Immature natural killer cell (primary cell): ENCODE measurements at regions not wholly inside any gene's neighbourhood (a gene's known extent, or its start where the extent isn't known, plus 50 kb on each side); places are given as distances from the start of the nearest gene placed in this dataset.

Experiments used
- DNase-seq, 3 donors: peaks; one replicate each; pipeline ENCODE4 v3.0.0; 2022; ENCODE audit warnings: mixed read lengths in 1 of 3
- H3K27ac Mint-ChIP-seq, 6 donors: one replicate each; pipeline ENCODE4 v1.8.0; 2020; ENCODE audit warnings: mixed read lengths in 6 of 6, mild to moderate bottlenecking in 5 of 6, inconsistent platforms in 4 of 6, moderate library complexity in 3 of 6
- H3K27me3 Mint-ChIP-seq, 3 donors: one replicate each; pipeline ENCODE4 v1.8.0; 2020 to 2021; ENCODE audit warnings: low read depth in 3 of 3, mild to moderate bottlenecking in 3 of 3, mixed read lengths in 3 of 3, moderate library complexity in 3 of 3, inconsistent platforms in 1 of 3
- H3K36me3 Mint-ChIP-seq, 3 donors: one replicate each; pipeline ENCODE4 v1.8.0; 2020; ENCODE audit warnings: mixed read lengths in 3 of 3, inconsistent platforms in 2 of 3, mild to moderate bottlenecking in 2 of 3
- H3K4me1 Mint-ChIP-seq, 2 donors: one replicate each; pipeline ENCODE4 v1.8.0; 2020; ENCODE audit warnings: inconsistent platforms in 2 of 2, mild to moderate bottlenecking in 2 of 2, mixed read lengths in 2 of 2, moderate library complexity in 1 of 2
- H3K4me3 Mint-ChIP-seq, 5 donors: one replicate each; pipeline ENCODE4 v1.8.0; 2020; ENCODE audit warnings: mild to moderate bottlenecking in 5 of 5, mixed read lengths in 5 of 5, inconsistent platforms in 3 of 5, moderate library complexity in 3 of 5
- H3K9me3 Mint-ChIP-seq, 6 donors: one replicate each; pipeline ENCODE4 v1.8.0; 2020; ENCODE audit warnings: mild to moderate bottlenecking in 6 of 6, mixed read lengths in 6 of 6, inconsistent platforms in 4 of 6, moderate library complexity in 3 of 6

GRCh38 chr3:31409866-31410265 lies 122.9 kb upstream of the STT3B start:
- Mint-ChIP-seq H3K4me3 (no peak overlapping the region), H3K9me3 (no peaks in the 10 kb centered on the region), H3K4me1 (no peaks in the 10 kb centered on the region), H3K36me3 (no peaks in the 10 kb centered on the region), H3K27me3 (peaks cover 0 to 7% (median 4%) of the 10 kb centered on the region in 3 donors), H3K27ac (no peak overlapping the region)
- DNase-seq, result no peak

DNA sequence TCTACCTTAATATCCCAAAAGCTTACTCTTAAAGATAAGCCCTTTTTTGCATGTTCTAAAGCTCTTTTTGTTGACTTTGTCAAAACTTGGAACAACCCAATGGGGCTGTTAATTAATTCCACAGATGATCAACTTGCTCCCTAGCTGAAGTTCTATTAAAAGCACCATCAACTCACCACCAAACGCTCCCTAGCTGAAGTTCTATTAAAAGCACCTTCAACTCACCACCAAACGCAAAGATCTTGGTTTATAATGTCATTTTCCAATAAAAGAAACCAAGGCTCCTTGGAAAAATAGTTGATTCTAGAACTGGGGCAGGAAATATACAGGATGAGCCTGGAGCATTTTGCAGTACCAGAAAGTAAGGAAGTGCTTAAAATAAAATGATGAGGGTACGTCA lies 122.3 kb upstream of the STT3B start:
- DNase-seq, result no peak
- H3K9me3 Mint-ChIP-seq, result no peaks in the 10 kb centered on the region
- no peaks in the 10 kb centered on the region for H3K4me1 Mint-ChIP-seq
- H3K36me3 Mint-ChIP-seq, result no peaks in the 10 kb centered on the region
- peaks cover 0 to 7% (median 4%) of the 10 kb centered on the region in 3 donors for H3K27me3 Mint-ChIP-seq
- no peak overlapping the region for H3K4me3 Mint-ChIP-seq
- H3K27ac Mint-ChIP-seq, result no peak overlapping the region

GRCh38 chr3:31412832-31413231 lies 119.9 kb upstream of the STT3B start:
- H3K9me3 Mint-ChIP-seq, result no peaks in the 10 kb centered on the region
- H3K36me3 Mint-ChIP-seq, result no peaks in the 10 kb centered on the region
- peaks cover 0 to 4% (median 4%) of the 10 kb centered on the region in 3 donors for H3K27me3 Mint-ChIP-seq
- no peaks in the 10 kb centered on the region for H3K4me1 Mint-ChIP-seq
- H3K27ac Mint-ChIP-seq, result no peak overlapping the region
- no peak overlapping the region for H3K4me3 Mint-ChIP-seq
- no peak for DNase-seq

GRCh38 chr3:31413515-31413914 lies 119.2 kb upstream of the STT3B start:
- Mint-ChIP-seq H3K27ac (no peak overlapping the region), H3K36me3 (no peaks in the 10 kb centered on the region), H3K9me3 (no peaks in the 10 kb centered on the region), H3K4me3 (no peak overlapping the region), H3K27me3 (peaks cover 0 to 4% (median 4%) of the 10 kb centered on the region in 3 donors), H3K4me1 (no peaks in the 10 kb centered on the region)
- DNase-seq, result no peak

DNA sequence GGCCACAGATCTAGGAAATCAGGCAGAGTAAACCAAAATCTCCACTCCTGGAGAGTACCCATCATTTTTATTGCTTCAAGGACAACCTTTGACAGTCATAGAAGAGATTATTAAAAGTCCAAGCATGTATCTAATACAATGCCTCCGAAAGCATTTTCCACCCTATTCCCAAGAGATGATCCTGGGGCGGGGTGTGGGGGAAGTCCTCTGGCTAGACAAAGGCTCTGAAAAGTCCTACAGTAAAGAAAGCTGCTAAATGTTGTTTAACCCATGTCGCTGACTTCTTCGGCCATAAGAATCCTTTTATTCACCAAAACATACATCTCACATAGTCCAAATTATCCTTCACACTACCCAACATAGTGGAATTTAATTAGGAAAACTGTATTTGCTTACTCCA lies 115.7 kb upstream of the STT3B start:
- DNase-seq, result no peak
- Mint-ChIP-seq H3K9me3 (no peaks in the 10 kb centered on the region), H3K27me3 (peaks cover 0 to 2% (median 0%) of the 10 kb centered on the region in 3 donors), H3K4me3 (no peak overlapping the region), H3K36me3 (no peaks in the 10 kb centered on the region), H3K4me1 (no peaks in the 10 kb centered on the region), H3K27ac (no peak overlapping the region)

DNA sequence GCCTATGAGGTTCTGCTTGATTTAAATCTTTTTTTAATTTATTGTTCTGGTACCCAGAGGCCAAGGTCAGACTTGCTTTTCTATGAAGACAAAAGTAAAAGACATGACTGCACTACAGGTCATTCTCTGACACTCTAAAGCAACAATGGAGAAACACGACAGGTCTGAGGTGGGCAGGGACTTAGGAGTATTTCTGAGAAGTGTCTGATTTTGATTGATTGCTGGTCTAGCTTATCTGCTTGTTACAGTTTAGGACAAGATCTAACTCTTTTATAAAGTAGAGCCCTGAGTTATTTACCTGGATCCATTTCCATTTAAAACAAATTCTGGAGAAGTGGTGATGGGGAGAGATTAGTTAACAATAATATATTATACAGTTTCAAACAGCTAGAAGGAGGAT lies 115.2 kb upstream of the STT3B start:
- Mint-ChIP-seq H3K27ac (no peak overlapping the region), H3K4me3 (no peak overlapping the region)

DNA sequence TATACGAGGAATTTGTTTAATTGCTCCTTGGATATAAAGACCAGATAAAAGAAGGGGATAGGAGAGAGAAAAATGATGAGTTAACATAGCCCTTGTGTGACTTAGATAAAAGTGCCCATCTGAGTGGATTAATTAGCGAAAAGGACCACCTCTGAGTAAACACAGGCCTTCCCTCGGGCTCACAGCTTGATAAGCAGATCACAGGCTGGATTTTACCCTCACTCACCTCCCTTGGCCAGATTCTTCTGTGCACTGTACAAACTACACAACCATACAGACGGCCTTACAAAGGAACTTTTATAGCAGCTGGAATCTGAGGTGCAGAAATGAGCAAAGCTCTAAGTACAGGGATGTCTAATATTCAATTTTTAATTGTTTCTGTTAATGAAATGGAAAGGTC lies 112.4 kb upstream of the STT3B start:
- no peak overlapping the region for H3K4me3 Mint-ChIP-seq
- no peak for DNase-seq
- H3K27me3 Mint-ChIP-seq, result peaks cover 0 to 2% (median 0%) of the 10 kb centered on the region in 3 donors
- no peaks in the 10 kb centered on the region for H3K9me3 Mint-ChIP-seq
- peaks cover 0 to 6% of the 10 kb centered on the region in 2 donors for H3K4me1 Mint-ChIP-seq
- H3K27ac Mint-ChIP-seq, result no peak overlapping the region
- H3K36me3 Mint-ChIP-seq, result no peaks in the 10 kb centered on the region

More for the DNA sequence above, 115.2 kb upstream of the STT3B start:
- H3K9me3 Mint-ChIP-seq, result no peaks in the 10 kb centered on the region
- DNase-seq, result no peak
- peaks cover 0 to 4% of the 10 kb centered on the region in 2 donors for H3K4me1 Mint-ChIP-seq
- H3K36me3 Mint-ChIP-seq, result no peaks in the 10 kb centered on the region
- peaks cover 0 to 2% (median 0%) of the 10 kb centered on the region in 3 donors for H3K27me3 Mint-ChIP-seq

DNA sequence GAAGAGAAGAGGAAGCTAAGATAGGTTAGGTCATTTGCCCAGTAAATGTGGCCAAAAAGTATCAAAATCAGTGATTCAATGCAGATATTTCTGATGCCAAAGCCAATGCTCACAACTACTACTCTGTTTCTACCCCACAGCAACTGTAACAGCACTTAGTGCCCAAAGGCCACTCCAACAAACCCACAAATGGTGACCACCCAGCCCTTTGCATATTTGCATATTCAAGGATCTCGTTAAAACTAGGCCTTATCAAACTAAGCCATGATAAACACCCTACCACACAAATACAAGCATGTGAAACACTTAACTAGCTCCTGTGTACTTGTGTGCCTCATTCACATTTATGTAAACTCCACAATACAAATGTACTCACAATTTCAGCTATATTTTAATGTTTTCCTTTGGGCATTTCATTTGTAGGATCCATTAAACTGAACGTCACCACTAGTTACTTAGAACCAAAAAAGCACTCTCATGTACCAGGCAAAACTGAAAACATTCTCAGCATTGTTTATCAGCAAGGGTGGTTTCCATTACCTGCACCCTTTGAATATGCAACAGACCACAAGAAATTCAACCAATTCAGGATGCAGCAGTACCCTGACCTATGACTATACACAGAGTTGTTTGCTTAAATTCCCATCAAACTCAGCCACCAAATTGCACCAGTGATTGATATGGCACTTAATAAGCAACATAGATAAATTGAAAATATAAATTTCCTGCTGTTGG lies 111.2 kb upstream of the STT3B start:
- no peaks in the 10 kb centered on the region for H3K36me3 Mint-ChIP-seq
- H3K27me3 Mint-ChIP-seq, result peaks cover 0 to 2% (median 0%) of the 10 kb centered on the region in 3 donors
- no peak overlapping the region for H3K4me3 Mint-ChIP-seq
- no peaks in the 10 kb centered on the region for H3K9me3 Mint-ChIP-seq
- H3K4me1 Mint-ChIP-seq, result peaks cover 0 to 6% of the 10 kb centered on the region in 2 donors
- no peak overlapping the region for H3K27ac Mint-ChIP-seq
- no peak for DNase-seq

DNA sequence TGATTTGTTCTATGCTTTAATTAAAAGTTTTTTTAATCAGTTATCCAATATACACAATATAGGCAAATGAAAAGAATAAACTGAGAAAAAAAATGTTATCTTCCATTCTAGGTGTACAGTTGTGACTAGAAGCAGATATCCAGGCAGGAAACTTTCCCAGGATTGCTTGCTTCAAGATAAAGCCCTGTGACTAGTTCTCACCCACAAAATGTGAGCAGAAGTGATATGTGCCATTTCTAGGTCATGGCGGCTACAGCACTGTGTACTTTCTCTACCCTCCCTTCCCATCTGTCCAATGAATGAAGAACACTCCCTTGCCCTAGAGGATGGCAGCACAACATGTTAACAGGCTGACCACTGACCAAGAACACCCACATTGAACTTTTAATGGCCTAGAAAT lies 110.5 kb upstream of the STT3B start:
- Mint-ChIP-seq H3K4me3 (no peak overlapping the region), H3K36me3 (no peaks in the 10 kb centered on the region), H3K4me1 (peaks cover 0 to 6% of the 10 kb centered on the region in 2 donors), H3K27me3 (peaks cover 0 to 2% (median 0%) of the 10 kb centered on the region in 3 donors), H3K27ac (no peak overlapping the region), H3K9me3 (no peaks in the 10 kb centered on the region)
- no peak for DNase-seq

- Mint-ChIP-seq H3K9me3 (peaks cover 0 to 1% (median 0%) of the 10 kb centered on the region in 6 donors), H3K36me3 (no peaks in the 10 kb centered on the region), H3K27me3 (peaks cover 0 to 2% (median 2%) of the 10 kb centered on the region in 3 donors), H3K4me3 (no peak overlapping the region), H3K27ac (no peak overlapping the region), H3K4me1 (peaks cover 0 to 6% of the 10 kb centered on the region in 2 donors)
- no peak for DNase-seq
Measured at GRCh38 chr3:31423482-31423881, 109.2 kb upstream of the STT3B start.

GRCh38 chr3:31425401-31425800 lies 107.3 kb upstream of the STT3B start:
- no peak for DNase-seq

DNA sequence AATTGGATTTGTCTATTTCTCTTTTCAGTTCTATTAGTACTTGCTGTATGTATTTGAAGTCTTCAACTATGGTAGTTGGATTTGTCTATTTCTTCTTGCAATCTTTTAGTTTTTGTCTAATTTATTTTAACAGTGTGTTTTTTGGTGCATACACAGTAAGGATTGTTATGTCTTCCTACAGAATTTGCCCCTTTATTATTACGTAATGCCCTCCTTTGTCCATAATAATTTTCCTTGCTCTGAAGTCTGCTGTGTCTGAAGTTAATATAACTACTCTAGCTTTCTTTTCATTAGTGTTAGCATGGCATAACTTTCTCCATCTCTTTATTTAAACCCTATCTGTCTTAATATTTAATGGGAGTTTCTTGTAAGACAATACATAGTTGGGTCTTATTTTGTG lies 105.1 kb upstream of the STT3B start:
- Mint-ChIP-seq H3K27me3 (peaks cover 0 to 6% (median 2%) of the 10 kb centered on the region in 3 donors), H3K4me3 (no peak overlapping the region), H3K4me1 (peaks cover 0 to under 1% of the 10 kb centered on the region in 2 donors), H3K27ac (no peak overlapping the region), H3K9me3 (peaks cover 0 to 1% (median 0%) of the 10 kb centered on the region in 6 donors), H3K36me3 (no peaks in the 10 kb centered on the region)
- no peak for DNase-seq

More at GRCh38 chr3:31425401-31425800, 107.3 kb upstream of the STT3B start:
- Mint-ChIP-seq H3K9me3 (peaks cover 0 to 1% (median 0%) of the 10 kb centered on the region in 6 donors), H3K27me3 (peaks cover 2 to 6% (median 2%) of the 10 kb centered on the region in 3 donors), H3K4me1 (peaks cover 0 to 6% of the 10 kb centered on the region in 2 donors), H3K36me3 (no peaks in the 10 kb centered on the region), H3K4me3 (no peak overlapping the region), H3K27ac (no peak overlapping the region)

DNA sequence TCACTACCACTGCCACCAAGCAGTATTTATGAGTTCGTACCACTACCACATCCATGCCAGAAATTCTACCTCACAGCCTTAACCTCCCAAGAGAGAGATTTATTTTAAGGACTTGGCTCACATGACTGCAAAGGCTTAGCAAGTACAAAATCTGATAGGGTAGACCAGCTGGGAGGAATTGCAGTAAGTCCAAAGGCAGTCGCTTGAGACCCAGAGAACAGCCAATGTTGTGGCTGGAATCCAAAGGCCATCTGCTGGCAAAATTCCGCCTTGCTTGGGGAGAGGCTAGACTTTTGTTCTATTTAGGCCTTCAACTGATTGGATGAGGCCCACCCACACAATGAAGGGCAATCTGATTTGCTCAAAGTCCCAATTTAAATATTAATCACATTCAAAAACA lies 101.4 kb upstream of the STT3B start:
- Mint-ChIP-seq H3K9me3 (peaks cover 0 to 1% (median 0%) of the 10 kb centered on the region in 6 donors), H3K4me3 (no peak overlapping the region), H3K27ac (no peak overlapping the region), H3K36me3 (no peaks in the 10 kb centered on the region), H3K27me3 (peaks cover 0 to 12% (median 3%) of the 10 kb centered on the region in 3 donors), H3K4me1 (no peaks in the 10 kb centered on the region)
- DNase-seq, result no peak

DNA sequence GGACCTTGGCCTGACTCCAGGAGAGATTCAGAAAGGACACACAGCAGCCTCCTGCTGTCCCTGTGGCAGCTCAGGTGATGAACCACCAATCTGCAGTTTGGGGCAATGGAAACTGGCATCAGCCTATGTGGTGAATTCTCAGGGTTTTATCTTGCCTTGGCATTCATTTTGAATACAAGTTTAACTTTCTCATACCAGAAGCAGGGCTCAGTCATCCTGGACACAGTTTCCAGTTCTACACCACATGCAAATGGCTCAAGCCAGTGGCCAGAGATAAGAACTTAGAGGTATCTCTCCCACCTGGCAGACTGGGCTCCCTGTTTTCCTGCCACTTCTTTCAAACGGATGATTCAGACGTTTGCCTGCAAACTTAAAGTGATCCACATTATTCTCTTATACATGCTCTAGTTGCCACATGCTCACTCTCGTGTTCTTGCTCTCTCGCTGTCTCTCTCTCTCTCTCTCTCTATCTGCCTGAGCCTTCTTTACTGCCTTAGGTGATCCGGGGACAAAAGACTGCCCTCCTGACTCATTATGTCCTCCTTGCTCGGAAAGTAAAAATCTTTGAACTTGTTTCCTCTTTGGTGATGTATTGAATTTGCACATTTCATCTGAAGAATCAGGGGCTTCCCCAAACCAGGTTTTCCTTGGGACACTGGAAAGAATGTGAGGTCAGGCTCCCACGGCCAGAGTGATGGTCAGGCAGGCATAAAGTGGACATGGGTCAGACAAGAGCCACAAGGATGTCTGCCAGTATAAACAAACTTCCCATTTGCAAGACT lies 99.6 kb upstream of the STT3B start:
- peaks cover 0 to 12% (median 5%) of the 10 kb centered on the region in 3 donors for H3K36me3 Mint-ChIP-seq
- H3K4me3 Mint-ChIP-seq, result no peak overlapping the region
- H3K27me3 Mint-ChIP-seq, result peaks cover 0 to 18% (median 3%) of the 10 kb centered on the region in 3 donors
- no peak for DNase-seq
- H3K27ac Mint-ChIP-seq, result no peak overlapping the region
- peaks cover 0 to 5% of the 10 kb centered on the region in 2 donors for H3K4me1 Mint-ChIP-seq
- peaks cover 3 to 16% (median 10%) of the 10 kb centered on the region in 6 donors for H3K9me3 Mint-ChIP-seq
